Limb (tissue), 2 donors: ENCODE measurements at regions not wholly inside any gene's neighbourhood (a gene's known extent, or its start where the extent isn't known, plus 50 kb on each side); places are given as distances from the start of the nearest gene placed in this dataset.
A peak's percentile ranks its signal among the peaks of the same experiment; 100 is the strongest.
"Not testable (repeated sequence)": the region's sequence is repeated elsewhere in the genome, so short reads cannot be mapped to it uniquely, and the experiment has no call there.

ENCODE experiments used
- DNase-seq, 2 donors: peaks; one replicate each; pipeline ENCODE4 v3.0.0-alpha.2; 2016; ENCODE audit errors: extremely low spot score in 2 of 2

DNA sequence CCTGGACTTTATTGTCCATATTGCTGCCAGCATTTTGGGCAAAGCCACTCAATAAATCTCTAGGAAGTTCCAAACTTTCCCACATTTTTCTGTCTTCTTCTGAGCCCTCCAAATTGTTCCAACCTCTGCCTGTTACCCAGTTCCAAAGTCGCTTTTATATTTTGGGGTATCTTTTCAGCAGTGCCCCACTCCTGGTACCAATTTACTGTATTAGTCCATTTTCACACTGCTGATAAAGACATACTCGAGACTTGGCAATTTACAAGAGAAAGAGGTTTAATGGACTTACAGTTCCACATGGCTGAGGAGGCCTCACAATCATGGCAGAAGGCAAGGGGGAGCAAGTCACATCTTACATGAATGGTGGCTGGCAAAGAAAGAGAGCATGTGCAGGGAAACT, 53.4 kb downstream of the AHSP start:
- DNase-seq: not testable (repeated sequence)

DNA sequence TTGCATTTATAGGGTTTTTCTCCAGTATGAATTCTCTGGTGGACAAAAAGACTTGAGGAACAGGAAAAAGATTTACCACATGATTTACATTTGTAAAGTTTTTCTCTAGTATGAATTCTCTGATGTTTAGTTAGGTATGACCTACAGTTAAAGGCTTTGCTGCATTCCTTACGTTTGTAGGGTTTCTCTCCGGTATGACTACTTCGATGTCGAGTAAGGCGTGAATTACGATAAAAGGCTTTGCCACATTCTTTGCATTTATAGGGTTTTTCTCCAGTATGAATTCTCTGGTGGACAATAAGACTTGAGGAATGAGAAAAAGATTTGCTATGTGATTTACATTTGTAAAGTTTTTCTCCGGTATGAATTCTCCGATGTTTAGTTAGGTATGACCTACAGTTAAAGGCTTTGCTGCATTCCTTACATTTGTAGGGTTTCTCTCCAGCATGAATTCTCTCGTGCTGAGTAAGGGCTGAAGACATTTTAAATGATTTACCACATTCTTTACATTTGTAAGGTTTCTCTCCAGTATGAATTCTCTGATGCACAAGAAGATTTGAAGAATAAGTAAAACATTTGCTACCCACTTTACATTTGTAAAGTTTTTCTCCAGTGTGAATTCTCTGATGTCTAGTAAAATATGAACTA, 74.2 kb downstream of the AHSP start:
- not testable (repeated sequence) for DNase-seq

DNA sequence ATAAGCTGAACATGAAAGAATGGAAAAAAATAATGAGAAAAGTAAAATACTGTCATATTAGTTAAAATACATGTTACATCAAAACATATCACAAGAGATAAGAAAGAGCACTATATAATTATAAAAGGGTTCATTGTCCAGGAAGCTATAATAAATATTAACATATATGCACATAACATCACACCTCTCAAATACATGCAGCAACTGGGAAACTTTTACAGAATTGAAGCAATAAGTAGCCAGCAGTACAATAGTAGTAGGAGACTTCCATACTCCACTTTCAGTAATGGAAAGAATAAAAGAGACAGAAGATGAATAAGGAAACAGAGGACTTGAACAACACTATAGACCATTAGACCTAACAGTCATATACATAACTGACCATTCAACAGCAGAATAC, 90.4 kb downstream of the AHSP start:
- no peak for DNase-seq

DNA sequence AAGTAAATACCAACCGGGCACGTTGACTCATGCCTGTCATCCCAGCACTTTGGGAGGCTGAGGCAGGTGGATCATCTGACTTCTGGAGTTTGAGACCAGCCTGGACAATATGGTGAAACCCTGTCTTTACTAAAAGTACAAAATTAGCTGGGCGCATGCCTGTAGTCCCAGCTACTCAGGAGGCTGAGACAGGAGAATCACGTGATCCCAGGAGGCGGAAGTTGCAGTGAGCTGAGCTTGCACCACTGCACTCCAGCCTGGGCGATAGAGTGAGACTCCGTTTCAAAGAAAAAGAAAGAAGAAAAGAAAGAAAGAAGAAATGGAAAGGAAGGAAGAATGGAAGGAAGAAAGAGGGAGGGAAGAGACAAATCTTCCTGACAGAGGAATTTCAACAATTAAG, 108.7 kb downstream of the AHSP start:
- DNase-seq: no peak

DNA sequence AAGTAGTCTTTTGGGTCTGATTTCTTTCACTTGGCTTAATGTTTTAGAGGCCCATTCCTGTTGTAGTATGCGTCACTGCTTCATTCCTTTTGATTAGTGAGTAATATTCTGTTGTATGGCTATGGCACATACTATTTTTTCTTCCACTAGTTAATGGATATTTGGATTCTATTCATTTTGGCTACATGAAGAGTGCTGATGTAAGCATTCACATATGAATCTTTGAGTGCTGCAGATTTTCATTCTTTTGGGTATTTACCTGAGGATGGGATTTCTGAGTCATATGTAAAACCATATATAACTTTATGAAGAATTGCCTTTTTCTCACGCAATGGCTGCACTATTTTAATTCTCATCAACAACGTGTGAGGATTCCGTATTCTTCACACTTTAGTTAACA, 113.6 kb downstream of the AHSP start:
- no peak for DNase-seq

DNA sequence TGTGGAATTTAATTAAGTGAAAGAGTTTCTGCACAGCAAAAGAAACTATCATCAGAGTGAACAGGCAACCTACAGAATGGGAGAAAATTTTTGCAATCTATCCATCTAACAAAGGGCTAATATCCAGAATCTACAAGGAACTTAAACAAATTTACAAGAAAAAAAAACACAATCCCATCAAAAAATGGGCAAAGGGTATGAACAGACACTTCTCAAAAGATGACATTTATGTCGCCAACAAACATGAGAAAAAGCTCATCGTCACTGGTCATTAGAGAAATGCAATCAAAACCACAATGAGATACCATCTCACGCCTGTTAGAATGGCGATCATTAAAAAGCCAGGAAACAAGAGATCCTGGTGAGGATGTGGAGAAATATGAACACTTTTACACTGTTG, 128.0 kb downstream of the AHSP start:
- DNase-seq: not testable (repeated sequence)

DNA sequence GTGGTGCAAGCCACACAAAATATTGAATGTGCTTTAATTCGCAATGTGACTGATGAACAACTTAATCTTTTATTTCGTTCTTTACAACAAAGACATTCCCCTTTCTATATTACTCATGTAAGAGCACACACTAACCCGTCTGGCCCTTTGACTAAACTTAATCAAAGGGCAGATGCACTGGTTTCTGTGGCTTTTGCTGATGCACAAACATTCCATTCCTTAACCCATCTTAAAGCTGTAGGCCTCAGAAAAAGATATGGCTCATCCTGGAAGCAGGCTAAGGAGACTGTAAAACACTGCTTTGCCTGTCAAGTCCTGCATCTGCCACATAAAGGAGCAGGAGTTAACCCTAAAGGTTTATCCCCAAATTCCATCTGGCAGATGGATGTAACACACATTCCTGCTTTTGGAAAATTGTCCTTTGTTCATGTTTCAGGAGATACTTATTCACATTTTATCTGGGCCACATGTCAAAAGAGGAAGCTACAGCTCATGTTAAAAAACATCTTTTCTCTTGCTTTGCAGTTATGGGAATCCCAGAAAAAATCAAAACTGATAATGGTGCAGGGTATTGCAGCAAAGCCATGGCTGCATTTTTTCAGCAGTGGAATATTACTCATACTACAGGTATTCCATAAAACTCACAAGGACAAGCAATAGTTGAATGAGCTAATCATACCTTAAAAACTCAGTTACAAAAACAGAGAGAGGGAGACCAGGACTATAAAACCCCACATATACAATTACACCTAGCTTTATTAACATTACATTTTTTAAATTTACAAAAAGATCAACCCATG, 137.2 kb downstream of the AHSP start:
- no peak for DNase-seq

DNA sequence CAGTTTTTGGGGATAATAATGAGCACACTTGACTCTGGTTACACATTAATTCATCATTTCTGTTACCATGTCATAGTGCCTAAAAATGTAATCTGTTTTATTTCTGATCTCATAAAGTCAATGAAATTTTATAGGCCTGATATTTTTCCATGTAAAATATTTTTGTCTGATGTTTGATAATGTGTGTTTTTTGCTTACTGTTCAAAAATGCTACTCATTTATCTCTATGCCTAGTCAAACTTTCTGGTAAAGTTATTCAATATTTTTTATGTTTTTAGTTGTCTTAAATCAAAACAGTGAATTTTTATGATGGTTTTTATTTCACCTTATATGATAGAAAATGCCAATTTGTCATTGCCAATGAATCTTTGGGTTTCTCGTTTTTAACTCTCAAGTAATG, 147.0 kb downstream of the AHSP start:
- DNase-seq: no peak

DNA sequence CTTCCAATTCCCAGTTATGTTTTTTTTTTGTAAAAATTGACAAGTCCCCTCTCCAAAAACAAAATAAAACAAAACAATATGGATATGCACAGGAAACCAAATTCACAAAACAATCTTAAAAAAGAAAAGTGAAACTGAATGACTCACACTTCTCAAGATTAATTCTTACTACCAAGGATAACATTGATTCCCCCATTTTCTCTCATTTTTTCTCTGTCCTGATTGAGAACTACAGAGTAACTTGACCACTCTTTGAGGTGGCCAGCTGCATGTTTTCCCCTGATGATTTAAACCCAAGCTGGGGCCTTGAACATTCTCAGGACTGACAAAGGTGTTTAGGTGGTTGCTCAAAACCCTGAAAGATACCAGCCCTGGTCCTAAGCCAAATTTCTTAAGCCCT, 149.0 kb downstream of the AHSP start:
- no peak for DNase-seq

DNA sequence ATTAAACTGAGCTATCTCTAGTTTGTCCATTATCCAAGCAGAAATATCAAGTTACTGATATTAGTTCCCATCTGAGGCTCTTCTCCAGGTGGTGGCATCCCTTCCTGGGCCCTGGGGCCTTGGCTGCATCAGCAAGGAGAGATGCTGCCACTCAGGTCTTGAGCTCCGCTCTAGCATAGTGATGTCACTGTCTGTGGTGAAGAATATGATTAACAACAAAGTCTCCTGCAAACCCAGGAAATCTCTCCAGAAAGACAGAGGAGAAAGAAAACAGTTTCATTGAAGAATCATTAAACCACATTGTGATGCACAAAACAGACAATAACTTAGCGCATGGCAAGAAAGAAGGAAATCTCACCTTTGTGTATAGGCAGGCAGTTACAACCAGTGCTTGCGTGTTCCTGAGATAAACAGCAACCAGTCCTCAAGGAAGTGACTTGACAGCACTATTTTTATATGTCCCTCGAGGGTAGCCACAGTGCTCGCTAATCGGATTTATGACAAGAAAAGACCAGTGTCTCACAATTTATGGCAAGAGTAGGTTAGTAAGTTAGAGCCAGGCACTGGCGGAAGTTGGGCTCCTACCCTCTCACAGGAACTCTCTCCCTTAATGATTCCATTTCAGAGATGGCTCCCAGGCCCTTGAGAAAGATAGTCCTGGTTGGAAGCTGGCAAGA, 151.1 kb downstream of the AHSP start:
- DNase-seq: no peak

DNA sequence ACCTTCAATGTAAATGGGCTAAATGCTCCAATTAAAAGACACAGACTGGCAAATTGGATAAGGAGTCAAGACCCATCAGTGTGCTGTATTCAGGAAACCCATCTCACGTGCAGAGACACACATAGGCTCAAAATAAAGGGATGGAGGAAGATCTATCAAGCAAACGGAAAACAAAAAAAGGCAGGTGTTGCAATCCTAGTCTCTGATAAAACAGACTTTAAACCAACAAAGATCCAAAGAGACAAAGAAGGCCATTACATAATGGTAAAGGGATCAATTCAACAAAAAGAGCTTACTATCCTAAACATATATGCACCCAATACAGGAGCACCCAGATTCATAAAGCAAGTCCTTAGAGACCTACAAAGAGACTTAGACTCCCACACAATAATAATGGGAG, 161.6 kb downstream of the AHSP start:
- not testable (repeated sequence) for DNase-seq

DNA sequence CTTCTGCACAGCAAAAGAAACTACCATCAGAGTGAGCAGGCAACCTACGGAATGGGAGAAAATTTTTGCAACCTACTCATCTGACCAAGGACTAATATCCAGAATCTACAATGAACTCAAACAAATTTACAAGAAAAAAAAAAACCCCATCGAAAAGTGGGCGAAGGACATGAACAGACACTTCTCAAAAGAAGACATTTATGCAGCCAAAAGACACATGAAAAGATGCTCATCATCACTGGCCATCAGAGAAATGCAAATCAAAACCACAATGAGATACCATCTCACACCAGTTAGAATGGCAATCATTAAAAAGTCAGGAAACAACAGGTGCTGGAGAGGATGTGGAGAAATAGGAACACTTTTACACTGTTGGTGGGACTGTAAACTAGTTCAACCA, 164.6 kb downstream of the AHSP start:
- DNase-seq: not testable (repeated sequence)

DNA sequence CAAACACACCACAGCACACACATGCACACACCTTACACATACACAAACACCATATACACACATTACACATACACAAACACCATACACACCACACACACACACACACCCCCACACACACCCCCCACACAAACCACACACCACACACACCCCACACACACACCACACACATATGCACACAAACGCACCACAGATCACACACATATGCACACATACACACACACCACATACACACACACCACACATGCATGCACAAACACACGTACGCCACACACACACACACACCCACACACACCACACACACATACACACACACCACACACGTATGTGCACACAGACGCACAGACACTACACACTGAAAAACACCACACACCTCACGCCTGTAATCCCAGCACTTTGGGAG, 166.0 kb downstream of the AHSP start:
- no peak for DNase-seq

DNA sequence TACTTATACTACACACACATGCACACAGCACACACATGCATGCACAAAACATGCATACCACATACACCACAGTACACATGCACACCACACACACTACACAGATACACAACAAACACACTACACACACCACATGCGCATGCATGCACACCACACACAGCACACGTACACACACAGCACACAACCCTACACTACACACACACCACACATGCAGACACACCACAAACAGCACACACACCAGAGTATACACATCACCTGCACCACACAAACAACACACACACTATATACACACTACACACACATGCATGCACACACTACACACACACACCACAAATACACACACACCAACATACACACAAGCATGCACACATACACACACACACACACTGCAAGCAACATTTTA, 166.8 kb downstream of the AHSP start:
- DNase-seq: no peak

DNA sequence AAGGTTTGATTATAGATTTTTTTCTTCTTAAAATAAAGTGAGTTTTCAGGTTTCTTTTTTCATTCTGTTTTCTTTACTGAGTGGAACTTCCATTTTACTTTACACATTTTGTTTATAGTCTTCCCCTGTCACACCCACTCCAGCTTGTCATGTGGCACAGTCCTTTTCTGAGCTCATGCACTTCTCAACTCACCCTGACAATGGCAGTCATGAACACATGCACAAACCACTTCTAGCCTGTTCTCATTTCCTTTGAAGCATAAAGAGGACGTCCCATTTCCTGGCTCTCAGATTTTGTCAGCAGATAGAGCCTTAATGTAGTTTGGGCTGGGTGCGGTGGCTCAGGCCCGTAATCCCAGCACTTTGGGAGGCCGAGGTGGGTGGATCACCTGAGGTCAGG, 168.0 kb downstream of the AHSP start:
- DNase-seq: no peak

DNA sequence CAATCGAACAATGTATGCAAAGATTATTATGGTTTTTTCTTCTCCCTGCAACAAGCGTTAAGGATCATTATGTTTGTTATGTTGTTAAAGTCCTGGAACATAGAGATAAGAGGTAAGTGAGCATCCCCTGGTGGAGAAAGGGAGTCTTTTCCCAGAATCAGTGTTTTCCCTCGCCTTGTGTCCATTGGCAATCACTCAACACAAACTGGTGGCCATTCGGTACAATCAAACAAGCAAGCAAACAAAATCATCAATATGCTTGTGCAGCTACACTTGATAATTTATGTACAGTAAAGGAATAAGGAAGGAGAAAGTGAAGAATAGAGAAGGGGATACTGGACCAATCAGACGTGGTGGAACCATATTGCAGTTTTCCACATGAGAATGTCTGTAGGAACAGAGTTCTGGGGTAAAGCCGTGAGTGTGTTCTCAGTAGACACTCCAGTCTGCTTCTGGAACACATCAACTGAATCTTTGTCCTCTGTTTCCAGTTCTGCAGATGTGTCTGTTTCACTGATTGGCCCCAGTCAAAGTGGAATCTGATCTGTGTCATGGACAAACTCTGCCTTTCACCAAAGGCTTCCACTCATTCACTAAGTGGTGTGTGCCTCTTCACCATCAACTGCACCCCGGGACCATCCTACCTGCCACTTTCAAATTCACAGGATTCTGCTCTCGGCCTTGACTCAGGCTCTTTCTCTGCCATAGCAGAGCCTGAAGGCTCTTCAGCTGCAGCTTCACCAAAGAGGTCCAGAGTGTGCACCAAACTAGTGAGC, 169.5 kb downstream of the AHSP start:
- DNase-seq: no peak

DNA sequence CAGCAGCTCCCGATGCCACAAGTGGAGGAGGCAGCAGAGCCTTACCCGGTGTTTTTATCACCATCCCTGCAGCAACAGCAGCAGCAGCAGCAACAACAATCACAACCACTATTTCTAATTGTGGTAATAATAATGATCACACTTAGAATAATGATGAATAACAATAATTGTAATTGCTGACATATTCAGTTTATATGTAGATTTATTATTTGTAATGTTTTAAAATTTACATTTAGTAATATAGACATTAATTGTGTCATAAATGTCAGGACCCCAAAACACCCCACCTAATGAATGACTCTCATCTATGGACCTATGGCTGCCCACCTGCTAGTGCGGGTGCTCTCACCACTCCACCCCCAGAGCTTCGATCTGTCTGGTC, 170.0 kb downstream of the AHSP start:
- DNase-seq: no peak

DNA sequence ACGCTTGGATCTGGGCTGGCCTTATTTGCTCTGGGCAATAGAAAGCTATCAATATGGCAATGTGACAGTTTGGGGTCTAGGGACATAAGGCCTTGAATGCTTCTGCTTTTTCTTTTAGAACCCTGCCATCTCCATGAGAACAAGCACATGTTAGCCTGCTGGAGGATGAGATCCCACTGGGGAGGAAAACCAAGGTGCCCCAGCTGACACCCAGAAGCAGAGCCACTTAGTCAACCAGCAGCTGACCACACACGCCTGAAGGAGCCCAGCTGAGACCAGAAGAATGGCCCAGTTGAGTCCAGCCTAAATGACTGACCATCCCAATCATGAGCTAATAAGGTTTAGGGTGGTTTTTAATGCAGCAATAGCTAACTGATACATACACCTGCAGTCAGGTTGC, 171.2 kb downstream of the AHSP start:
- no peak for DNase-seq

DNA sequence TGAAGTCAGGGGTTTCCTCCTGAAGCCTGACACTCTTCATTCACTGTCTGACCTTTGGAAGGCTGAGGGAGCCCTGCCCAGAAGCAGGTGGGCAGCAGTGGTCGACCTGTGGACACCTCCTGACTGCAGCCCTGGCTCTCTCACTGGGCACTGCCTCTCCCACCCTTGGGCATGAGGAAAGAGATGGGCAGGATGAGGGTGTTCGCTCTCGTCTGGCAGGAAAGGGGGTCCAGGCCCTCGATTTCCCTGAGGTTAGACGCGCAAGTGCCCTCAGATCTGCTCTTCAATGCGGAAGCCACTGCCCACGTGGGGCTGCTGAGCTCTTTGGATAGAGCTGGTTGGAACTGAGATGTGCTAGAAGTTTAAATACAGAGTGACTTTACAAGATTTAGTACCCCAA, 171.9 kb downstream of the AHSP start:
- DNase-seq: no peak

DNA sequence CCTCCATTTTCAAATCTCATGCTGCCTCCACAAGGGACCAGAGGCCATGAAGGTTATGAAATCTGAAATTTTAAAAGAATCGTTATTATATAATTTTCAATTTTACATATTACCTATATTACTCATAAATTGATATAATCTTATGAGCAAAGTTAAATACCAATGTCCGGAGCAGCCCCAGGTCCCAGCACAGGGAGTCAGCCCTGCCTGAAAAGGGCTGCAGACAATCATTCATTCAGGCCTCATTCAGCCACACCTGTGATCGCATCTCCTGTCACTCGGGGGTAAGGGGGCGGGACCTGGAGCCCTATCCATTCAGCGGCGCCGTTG, 172.5 kb downstream of the AHSP start:
- DNase-seq: no peak

DNA sequence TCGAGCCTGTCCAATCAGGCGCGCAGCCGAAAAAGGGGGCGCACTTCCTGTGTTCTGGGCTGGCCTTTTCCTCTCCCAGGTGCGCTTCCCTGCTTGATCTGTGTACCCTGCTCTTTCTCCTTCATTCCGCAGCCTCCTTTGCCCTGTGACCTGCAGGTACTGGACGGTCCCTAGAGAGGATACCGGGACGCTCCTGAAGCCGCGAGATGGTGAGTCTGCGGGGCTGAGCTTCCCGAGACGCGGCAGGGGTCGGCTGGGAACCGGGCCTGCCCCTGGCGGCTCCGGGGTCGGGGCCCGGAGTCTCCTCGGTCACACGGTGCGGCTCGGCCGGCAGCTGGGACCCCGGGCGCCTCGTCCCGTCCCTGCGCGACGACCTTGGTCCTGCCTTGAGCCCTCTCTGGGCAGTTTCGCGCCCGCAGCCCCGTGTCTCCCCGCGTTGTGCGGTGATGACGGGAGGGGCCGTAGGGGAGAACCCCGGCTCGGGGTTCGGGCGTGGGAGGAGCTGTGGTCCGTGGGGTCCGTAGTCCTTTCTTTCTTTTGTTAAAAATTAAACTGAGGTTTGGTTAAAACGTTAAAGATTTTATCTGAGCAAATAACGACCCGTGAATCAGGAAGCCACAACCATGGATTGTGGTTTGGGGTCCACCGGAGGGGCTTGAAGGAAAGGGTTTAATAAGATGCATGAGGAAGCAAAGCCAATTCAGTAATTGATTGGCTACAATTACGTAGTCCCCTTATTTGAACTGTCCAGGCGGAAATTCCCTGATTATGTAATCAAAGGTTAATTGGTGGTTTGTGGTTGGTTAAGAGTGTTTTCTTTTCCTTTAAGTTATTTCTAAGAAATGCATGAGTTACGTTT, 172.8 kb upstream of the ZNF267 start:
- DNase-seq: peak; percentile 57 to 88
